Nephron (organoid): ENCODE measurements at regions not wholly inside any gene's neighbourhood (a gene's known extent, or its start where the extent isn't known, plus 50 kb on each side); places are given as distances from the start of the nearest gene placed in this dataset.

Experiments
- H3K27ac Mint-ChIP-seq, 3 experiments: 2 replicates each; pipeline ENCODE4 v1.8.0; 2020; ENCODE audit warnings: mixed read lengths in 3 of 3, mild to moderate bottlenecking in 2 of 3, moderate library complexity in 1 of 3
- H3K27me3 Mint-ChIP-seq: 2 replicates; pipeline ENCODE4 v1.8.0; 2021; ENCODE audit warnings: low read depth, mild to moderate bottlenecking, moderate library complexity, mixed read lengths
- H3K36me3 Mint-ChIP-seq: 2 replicates; pipeline ENCODE4 v1.8.0; 2020; ENCODE audit warnings: low read depth, mixed read lengths
- H3K4me1 Mint-ChIP-seq: 2 replicates; pipeline ENCODE4 v1.8.0; 2020; ENCODE audit warnings: mixed read lengths
- H3K4me3 Mint-ChIP-seq, 3 experiments: 2 replicates each; pipeline ENCODE4 v1.8.0; 2020; ENCODE audit warnings: mild to moderate bottlenecking in 3 of 3, mixed read lengths in 3 of 3, moderate library complexity in 2 of 3
- H3K9me3 Mint-ChIP-seq: 2 replicates; pipeline ENCODE4 v1.8.0; 2020; ENCODE audit warnings: mixed read lengths
- TF ChIP-seq, protein P1 (sequence below), 3 experiments: fragments of 200-600 bp; sonication (generic); IDR thresholded peaks; one replicate each; pipeline ENCODE4 v1.5.0; 2021; ENCODE audit warnings: antibody characterized with exemption in 3 of 3; ENCODE audit not compliant: unreplicated experiment in 3 of 3

DNA sequence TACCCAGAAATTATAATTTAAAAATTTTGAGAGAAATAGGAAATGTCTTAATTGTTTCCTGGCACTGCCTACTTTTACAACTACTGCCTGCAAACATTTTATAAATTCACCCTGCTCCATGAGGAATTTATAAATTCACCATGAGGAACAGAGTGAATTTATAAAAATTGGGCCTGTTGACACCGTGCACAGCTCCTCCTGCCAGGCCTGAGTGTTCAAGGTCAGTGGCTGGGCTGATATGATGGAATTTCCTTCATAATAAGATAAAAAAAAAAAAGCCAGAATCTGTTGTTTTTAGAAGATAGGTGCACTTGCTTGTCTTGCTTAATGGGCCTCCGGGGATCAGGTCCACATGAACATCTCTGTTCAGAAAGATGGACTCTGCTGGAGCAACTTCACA is 151.7 kb upstream of the RASGEF1B start:
- Mint-ChIP-seq H3K27me3 (no peaks in the 10 kb centered on the region), H3K4me1 (peaks cover 25% of the 10 kb centered on the region), H3K27ac (no peak overlapping the region), H3K36me3 (no peaks in the 10 kb centered on the region), H3K4me3 (no peak overlapping the region), H3K9me3 (peaks cover 2% of the 10 kb centered on the region)
- TF ChIP-seq, protein P1, sequence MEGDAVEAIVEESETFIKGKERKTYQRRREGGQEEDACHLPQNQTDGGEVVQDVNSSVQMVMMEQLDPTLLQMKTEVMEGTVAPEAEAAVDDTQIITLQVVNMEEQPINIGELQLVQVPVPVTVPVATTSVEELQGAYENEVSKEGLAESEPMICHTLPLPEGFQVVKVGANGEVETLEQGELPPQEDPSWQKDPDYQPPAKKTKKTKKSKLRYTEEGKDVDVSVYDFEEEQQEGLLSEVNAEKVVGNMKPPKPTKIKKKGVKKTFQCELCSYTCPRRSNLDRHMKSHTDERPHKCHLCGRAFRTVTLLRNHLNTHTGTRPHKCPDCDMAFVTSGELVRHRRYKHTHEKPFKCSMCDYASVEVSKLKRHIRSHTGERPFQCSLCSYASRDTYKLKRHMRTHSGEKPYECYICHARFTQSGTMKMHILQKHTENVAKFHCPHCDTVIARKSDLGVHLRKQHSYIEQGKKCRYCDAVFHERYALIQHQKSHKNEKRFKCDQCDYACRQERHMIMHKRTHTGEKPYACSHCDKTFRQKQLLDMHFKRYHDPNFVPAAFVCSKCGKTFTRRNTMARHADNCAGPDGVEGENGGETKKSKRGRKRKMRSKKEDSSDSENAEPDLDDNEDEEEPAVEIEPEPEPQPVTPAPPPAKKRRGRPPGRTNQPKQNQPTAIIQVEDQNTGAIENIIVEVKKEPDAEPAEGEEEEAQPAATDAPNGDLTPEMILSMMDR (IDR thresholded peaks at IDR 0.05; ENCODE audit: unreplicated experiment in 3 of 3) = no peak

DNA sequence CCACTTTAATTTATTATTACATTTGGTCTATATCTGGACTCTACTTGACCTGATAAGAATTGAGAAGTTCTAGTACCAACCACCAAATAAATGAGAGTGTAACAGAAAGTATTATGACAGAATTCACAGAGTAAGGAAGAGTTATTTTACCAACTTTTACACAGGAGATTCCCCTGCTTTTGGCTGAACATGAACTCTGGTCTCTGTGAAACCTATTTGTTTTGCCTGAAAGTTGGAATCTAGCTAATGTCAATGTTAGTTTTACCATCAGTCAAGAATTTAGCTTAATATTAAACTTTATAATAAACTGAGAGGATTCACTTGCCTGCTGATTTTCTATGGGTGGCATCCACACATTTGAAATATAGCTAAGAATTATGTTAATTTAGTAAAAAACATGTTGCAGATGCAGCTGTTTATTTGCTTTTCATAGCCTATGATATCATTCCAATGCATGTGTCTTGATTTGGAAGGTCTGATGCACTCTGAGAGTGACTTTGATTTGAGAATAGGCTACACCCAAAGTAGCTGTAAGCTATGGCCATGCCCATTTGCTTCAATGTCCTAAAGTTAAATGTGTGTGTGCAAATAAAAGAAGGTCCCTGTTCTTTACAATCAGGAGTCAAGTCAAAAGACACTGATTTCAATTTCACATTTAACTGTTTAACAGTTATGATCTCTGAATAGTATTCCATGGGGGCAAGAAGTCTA is 150.9 kb upstream of the RASGEF1B start:
- Mint-ChIP-seq H3K9me3 (peaks cover 2% of the 10 kb centered on the region), H3K4me1 (peaks cover 17% of the 10 kb centered on the region), H3K27ac (no peak overlapping the region), H3K4me3 (no peak overlapping the region), H3K27me3 (no peaks in the 10 kb centered on the region), H3K36me3 (no peaks in the 10 kb centered on the region)
- TF ChIP-seq, protein P1 (IDR thresholded peaks at IDR 0.05; ENCODE audit: unreplicated experiment in 3 of 3) = no peak

DNA sequence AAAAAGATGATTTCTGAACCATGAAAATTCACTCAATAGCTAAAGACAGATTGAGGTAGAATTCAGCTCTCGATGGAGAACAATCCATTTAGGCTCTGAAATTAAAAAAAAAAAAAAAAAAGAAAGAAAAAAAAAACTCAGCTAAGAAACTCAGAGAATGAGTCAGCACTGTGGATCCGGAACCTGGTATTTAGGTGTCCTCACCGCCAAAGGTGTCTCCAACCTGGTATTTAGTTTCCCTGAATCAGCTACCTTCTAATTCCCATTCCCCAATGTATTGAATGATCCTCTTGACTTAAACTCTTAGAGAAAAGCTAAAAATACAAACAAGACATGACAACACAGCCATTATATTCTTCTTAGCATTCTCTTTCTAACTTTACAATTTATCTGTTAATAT is 150.3 kb upstream of the RASGEF1B start:
- TF ChIP-seq, protein P1 (IDR thresholded peaks at IDR 0.05; ENCODE audit: unreplicated experiment in 3 of 3) = no peak
- Mint-ChIP-seq H3K4me1 (peaks cover 13% of the 10 kb centered on the region), H3K9me3 (peaks cover 2% of the 10 kb centered on the region)

DNA sequence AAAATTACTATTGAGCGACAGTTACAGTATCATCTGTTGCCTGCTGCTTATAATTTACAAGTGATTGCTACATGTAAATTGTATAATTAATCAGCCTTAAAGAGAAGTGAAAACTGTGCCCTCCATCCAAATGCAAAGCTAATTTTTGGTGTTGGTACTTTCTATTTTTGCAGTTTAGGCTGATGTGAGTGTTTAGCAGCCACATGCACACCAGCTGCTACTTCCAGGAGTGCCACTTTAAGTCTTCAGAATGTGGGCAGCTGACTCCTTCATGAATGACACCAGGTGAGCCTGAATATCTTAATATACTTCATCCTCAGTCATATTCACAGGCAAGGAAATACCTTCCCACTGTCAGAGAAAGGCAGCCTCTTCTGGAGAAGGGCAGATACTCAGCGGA is 149.8 kb upstream of the RASGEF1B start:
- H3K4me3 Mint-ChIP-seq = no peak overlapping the region
- H3K4me1 Mint-ChIP-seq = peaks cover 13% of the 10 kb centered on the region
- H3K27ac Mint-ChIP-seq = no peak overlapping the region
- TF ChIP-seq, protein P1 (IDR thresholded peaks at IDR 0.05; ENCODE audit: unreplicated experiment in 3 of 3) = no peak
- no peaks in the 10 kb centered on the region for H3K27me3 Mint-ChIP-seq
- peaks cover 2% of the 10 kb centered on the region for H3K9me3 Mint-ChIP-seq
- H3K36me3 Mint-ChIP-seq = no peaks in the 10 kb centered on the region

More for the DNA sequence above, 150.3 kb upstream of the RASGEF1B start:
- Mint-ChIP-seq H3K4me3 (no peak overlapping the region), H3K27me3 (no peaks in the 10 kb centered on the region), H3K36me3 (no peaks in the 10 kb centered on the region), H3K27ac (no peak overlapping the region)

DNA sequence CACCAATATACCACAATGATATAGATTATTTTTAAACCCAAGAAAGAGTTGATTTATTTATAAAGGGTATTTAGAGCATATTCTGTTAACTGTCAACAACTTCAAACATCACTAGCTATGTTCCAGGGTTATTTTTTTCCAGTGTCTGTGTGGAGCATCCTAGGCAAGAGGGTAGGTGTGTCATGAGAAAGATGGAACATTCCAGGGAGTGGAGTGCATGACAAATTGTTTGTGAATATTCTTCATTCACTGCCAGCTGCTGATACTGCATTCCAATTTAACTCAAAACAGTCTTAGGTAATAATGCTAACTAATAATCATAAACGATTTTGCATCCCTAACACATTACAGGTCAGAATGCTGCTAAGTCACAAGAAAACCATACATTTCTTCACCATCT is 148.7 kb upstream of the RASGEF1B start:
- H3K27ac Mint-ChIP-seq = no peak overlapping the region
- peaks cover 3% of the 10 kb centered on the region for H3K4me1 Mint-ChIP-seq
- peaks cover 2% of the 10 kb centered on the region for H3K9me3 Mint-ChIP-seq
- no peak overlapping the region for H3K4me3 Mint-ChIP-seq
- no peaks in the 10 kb centered on the region for H3K36me3 Mint-ChIP-seq
- TF ChIP-seq, protein P1 (IDR thresholded peaks at IDR 0.05; ENCODE audit: unreplicated experiment in 3 of 3) = no peak
- H3K27me3 Mint-ChIP-seq = no peaks in the 10 kb centered on the region

DNA sequence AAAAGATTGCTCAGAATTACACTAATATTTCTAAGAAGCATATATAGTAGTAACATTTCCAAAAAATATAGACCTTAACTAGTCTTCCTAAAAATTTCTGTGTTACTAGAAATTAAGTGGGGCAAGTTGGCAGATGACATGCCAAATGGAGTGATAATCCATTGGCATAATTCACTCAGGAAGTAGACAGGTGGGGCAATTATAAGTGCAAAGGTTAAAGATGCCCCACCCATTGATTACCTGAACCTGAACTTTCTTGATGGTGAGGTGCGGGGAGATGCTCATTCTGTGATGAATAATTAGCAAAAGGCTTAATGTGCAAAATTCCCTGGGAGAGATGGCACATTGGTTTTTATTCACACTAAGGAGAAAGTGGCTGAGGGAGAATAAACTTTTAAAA is 145.8 kb upstream of the RASGEF1B start:
- no peak overlapping the region for H3K27ac Mint-ChIP-seq

More for the DNA sequence above, 145.8 kb upstream of the RASGEF1B start:
- Mint-ChIP-seq H3K4me3 (no peak overlapping the region), H3K27me3 (no peaks in the 10 kb centered on the region), H3K4me1 (no peaks in the 10 kb centered on the region), H3K36me3 (no peaks in the 10 kb centered on the region), H3K9me3 (peaks cover 2% of the 10 kb centered on the region)
- TF ChIP-seq, protein P1 (IDR thresholded peaks at IDR 0.05; ENCODE audit: unreplicated experiment in 3 of 3) = no peak
